ENCODE measurements at regions not wholly inside any gene's neighbourhood (a gene's known extent, or its start where the extent isn't known, plus 50 kb on each side); places are given as distances from the start of the nearest gene placed in this dataset.

- H3K9me3 ChIP-seq: no peaks in the 10 kb centered on the region
- DNase-seq: no peak
- CTCF ChIA-PET: no interaction called here
- H3K4me1 Mint-ChIP-seq (ENCODE audit: low read depth, unreplicated experiment): no peaks in the 10 kb centered on the region
- no peak for TF ChIP-seq CTCF (IDR thresholded peaks at IDR 0.05; ENCODE audit: insufficient read depth in 1 of 2, low read depth in 1 of 2, low read length in 1 of 2, severe bottlenecking in 1 of 2, unreplicated experiment in 1 of 2)
- intact Hi-C loops (cut with micrococcal nuclease; ENCODE audit: unreplicated experiment): no loop called here
- no TSS peak for BruUV-seq (replicated peaks)
- peaks cover 2% of the 10 kb centered on the region for H3K27me3 Mint-ChIP-seq (ENCODE audit: insufficient read depth, unreplicated experiment)
- H3K36me3 ChIP-seq (ENCODE audit: control insufficient read depth, insufficient read depth, low read length): no peaks in the 10 kb centered on the region
- H3K4me1 ChIP-seq: no peaks in the 10 kb centered on the region
- POLR2A ChIA-PET: no interaction called here
- H3K27me3 ChIP-seq (replicated peaks; ENCODE audit: control insufficient read depth, insufficient read depth, low read length): no peaks in the 10 kb centered on the region; the same call in 1 of the 2 replicates
- no peaks in the 10 kb centered on the region for H3K9me3 Mint-ChIP-seq (ENCODE audit: unreplicated experiment)
- H3K36me3 Mint-ChIP-seq (ENCODE audit: insufficient read depth, unreplicated experiment): no peaks in the 10 kb centered on the region
- H3K27ac Mint-ChIP-seq (ENCODE audit: unreplicated experiment): no peak overlapping the region
- H3K4me3 ChIP-seq (ENCODE audit: low read depth, low read length): no peak overlapping the region
- no peak overlapping the region for H3K4me3 Mint-ChIP-seq (ENCODE audit: unreplicated experiment)
Observed at GRCh38 chr4:181595716-181596115, 647.5 kb upstream of the TENM3 start.

- Histone ChIP-seq H3K9me3 (no peaks in the 10 kb centered on the region), H3K4me1 (no peaks in the 10 kb centered on the region), H3K4me3 (ENCODE audit: low read depth, low read length) (no peak overlapping the region), H3K36me3 (ENCODE audit: control insufficient read depth, insufficient read depth, low read length) (no peaks in the 10 kb centered on the region), H3K27me3 (replicated peaks; ENCODE audit: control insufficient read depth, insufficient read depth, low read length) (no peaks in the 10 kb centered on the region)
- TF ChIP-seq CTCF (IDR thresholded peaks at IDR 0.05; ENCODE audit: insufficient read depth in 1 of 2, low read depth in 1 of 2, low read length in 1 of 2, severe bottlenecking in 1 of 2, unreplicated experiment in 1 of 2): no peak
- no peak overlapping the region for H3K27ac Mint-ChIP-seq (ENCODE audit: unreplicated experiment)
- CTCF ChIA-PET: no interaction called here
- intact Hi-C loops (cut with micrococcal nuclease; ENCODE audit: unreplicated experiment): no loop called here
- POLR2A ChIA-PET: no interaction called here
- no peak for DNase-seq
- no peak overlapping the region for H3K4me3 Mint-ChIP-seq (ENCODE audit: unreplicated experiment)
- H3K27me3 Mint-ChIP-seq (ENCODE audit: insufficient read depth, unreplicated experiment): peaks cover 2% of the 10 kb centered on the region
- H3K36me3 Mint-ChIP-seq (ENCODE audit: insufficient read depth, unreplicated experiment): no peaks in the 10 kb centered on the region
- H3K4me1 Mint-ChIP-seq (ENCODE audit: low read depth, unreplicated experiment): no peaks in the 10 kb centered on the region
- no peaks in the 10 kb centered on the region for H3K9me3 Mint-ChIP-seq (ENCODE audit: unreplicated experiment)
- no TSS peak for BruUV-seq (replicated peaks)
Observed at GRCh38 chr4:181597766-181598165, 645.4 kb upstream of the TENM3 start.

- no peak for TF ChIP-seq CTCF (IDR thresholded peaks at IDR 0.05; ENCODE audit: insufficient read depth in 1 of 2, low read depth in 1 of 2, low read length in 1 of 2, severe bottlenecking in 1 of 2, unreplicated experiment in 1 of 2)
- no TSS peak for BruUV-seq (replicated peaks)
- Histone ChIP-seq H3K36me3 (ENCODE audit: control insufficient read depth, insufficient read depth, low read length) (no peaks in the 10 kb centered on the region), H3K4me1 (no peaks in the 10 kb centered on the region), H3K4me3 (ENCODE audit: low read depth, low read length) (no peak overlapping the region), H3K9me3 (no peaks in the 10 kb centered on the region), H3K27me3 (replicated peaks; ENCODE audit: control insufficient read depth, insufficient read depth, low read length) (no peaks in the 10 kb centered on the region)
- peaks cover 2% of the 10 kb centered on the region for H3K27me3 Mint-ChIP-seq (ENCODE audit: insufficient read depth, unreplicated experiment)
- H3K27ac Mint-ChIP-seq (ENCODE audit: unreplicated experiment): no peak overlapping the region
- DNase-seq: no peak
- CTCF ChIA-PET: interaction anchor here (0.6 kb wide), 1 partner anchor 31 kb away, joined by 3 read pairs; no protein-coding TSS in a partner anchor
- POLR2A ChIA-PET: no interaction called here
- no peaks in the 10 kb centered on the region for H3K36me3 Mint-ChIP-seq (ENCODE audit: insufficient read depth, unreplicated experiment)
- H3K9me3 Mint-ChIP-seq (ENCODE audit: unreplicated experiment): no peaks in the 10 kb centered on the region
- no peak overlapping the region for H3K4me3 Mint-ChIP-seq (ENCODE audit: unreplicated experiment)
- intact Hi-C loops (cut with micrococcal nuclease; ENCODE audit: unreplicated experiment): no loop called here
- no peaks in the 10 kb centered on the region for H3K4me1 Mint-ChIP-seq (ENCODE audit: low read depth, unreplicated experiment)
Observed at GRCh38 chr4:181599134-181599533, 644.1 kb upstream of the TENM3 start.

Measured in Caco-2 (cell line).